ENCODE measurements at regions not wholly inside any gene's neighbourhood (a gene's known extent, or its start where the extent isn't known, plus 50 kb on each side); places are given as distances from the start of the nearest gene placed in this dataset.

GRCh38 chr14:22384167-22384549 is 204.9 kb downstream of the DAD1 start:
- Histone ChIP-seq H3K36me3 (ENCODE audit: control insufficient read depth in 3 of 3, insufficient read depth in 3 of 3, low read length in 3 of 3) (no peaks in the 10 kb centered on the region), H3K27me3 (ENCODE audit: control insufficient read depth in 3 of 3, insufficient read depth in 3 of 3, low read length in 3 of 3) (peaks cover 0 to 13% (median 5%) of the 10 kb centered on the region in 3 donors), H3K9me3 (ENCODE audit: control insufficient read depth in 3 of 3, low read length in 3 of 3) (no peaks in the 10 kb centered on the region), H3K27ac (ENCODE audit: low read depth, low read length) (no peak overlapping the region), H3K4me1 (ENCODE audit: control insufficient read depth in 3 of 3, insufficient read depth in 3 of 3, low read length in 3 of 3) (peaks cover 0 to 10% (median 5%) of the 10 kb centered on the region in 3 donors), H3K4me3 (ENCODE audit: low read length in 3 of 3) (no peak overlapping the region), H3K9ac (ENCODE audit: low read depth in 1 of 3, low read length in 3 of 3) (no peak overlapping the region)

GRCh38 chr14:22383515-22384166 is 205.4 kb downstream of the DAD1 start:
- no peak overlapping the region for H3K4me3 ChIP-seq (ENCODE audit: low read length in 3 of 3)
- no peak overlapping the region for H3K27ac ChIP-seq (ENCODE audit: low read depth, low read length)
- H3K9ac ChIP-seq (ENCODE audit: low read depth in 1 of 3, low read length in 3 of 3), result no peak overlapping the region
- H3K4me1 ChIP-seq (ENCODE audit: control insufficient read depth in 3 of 3, insufficient read depth in 3 of 3, low read length in 3 of 3), result peaks cover 0 to 10% (median 5%) of the 10 kb centered on the region in 3 donors
- H3K27me3 ChIP-seq (ENCODE audit: control insufficient read depth in 3 of 3, insufficient read depth in 3 of 3, low read length in 3 of 3), result peaks cover 0 to 13% (median 5%) of the 10 kb centered on the region in 3 donors
- no peaks in the 10 kb centered on the region for H3K9me3 ChIP-seq (ENCODE audit: control insufficient read depth in 3 of 3, low read length in 3 of 3)
- no peaks in the 10 kb centered on the region for H3K36me3 ChIP-seq (ENCODE audit: control insufficient read depth in 3 of 3, insufficient read depth in 3 of 3, low read length in 3 of 3)

- Histone ChIP-seq H3K27me3 (ENCODE audit: control insufficient read depth in 3 of 3, insufficient read depth in 3 of 3, low read length in 3 of 3) (peaks cover 0 to 12% (median 5%) of the 10 kb centered on the region in 3 donors), H3K9ac (ENCODE audit: low read depth in 1 of 3, low read length in 3 of 3) (no peak overlapping the region), H3K36me3 (ENCODE audit: control insufficient read depth in 3 of 3, insufficient read depth in 3 of 3, low read length in 3 of 3) (no peaks in the 10 kb centered on the region), H3K4me1 (ENCODE audit: control insufficient read depth in 3 of 3, insufficient read depth in 3 of 3, low read length in 3 of 3) (peaks cover 0 to 10% (median 5%) of the 10 kb centered on the region in 3 donors), H3K9me3 (ENCODE audit: control insufficient read depth in 3 of 3, low read length in 3 of 3) (no peaks in the 10 kb centered on the region), H3K27ac (ENCODE audit: low read depth, low read length) (no peak overlapping the region), H3K4me3 (ENCODE audit: low read length in 3 of 3) (no peak overlapping the region)
Observed at GRCh38 chr14:22382955-22383354, 206.1 kb downstream of the DAD1 start.

GRCh38 chr14:22382395-22382794 is 206.6 kb downstream of the DAD1 start:
- H3K36me3 ChIP-seq (ENCODE audit: control insufficient read depth in 3 of 3, insufficient read depth in 3 of 3, low read length in 3 of 3), result no peaks in the 10 kb centered on the region
- no peak overlapping the region for H3K4me3 ChIP-seq (ENCODE audit: low read length in 3 of 3)
- H3K27me3 ChIP-seq (ENCODE audit: control insufficient read depth in 3 of 3, insufficient read depth in 3 of 3, low read length in 3 of 3), result peaks cover 0 to 10% (median 5%) of the 10 kb centered on the region in 3 donors
- H3K9me3 ChIP-seq (ENCODE audit: control insufficient read depth in 3 of 3, low read length in 3 of 3), result no peaks in the 10 kb centered on the region
- peaks cover 0 to 5% (median 0%) of the 10 kb centered on the region in 3 donors for H3K4me1 ChIP-seq (ENCODE audit: control insufficient read depth in 3 of 3, insufficient read depth in 3 of 3, low read length in 3 of 3)
- H3K27ac ChIP-seq (ENCODE audit: low read depth, low read length), result no peak overlapping the region
- H3K9ac ChIP-seq (ENCODE audit: low read depth in 1 of 3, low read length in 3 of 3), result no peak overlapping the region

GRCh38 chr14:22381766-22382165 is 207.3 kb downstream of the DAD1 start:
- H3K27ac ChIP-seq (ENCODE audit: low read depth, low read length), result no peak overlapping the region
- peaks cover 0 to 6% (median 4%) of the 10 kb centered on the region in 3 donors for H3K27me3 ChIP-seq (ENCODE audit: control insufficient read depth in 3 of 3, insufficient read depth in 3 of 3, low read length in 3 of 3)
- H3K4me3 ChIP-seq (ENCODE audit: low read length in 3 of 3), result no peak overlapping the region
- no peaks in the 10 kb centered on the region for H3K36me3 ChIP-seq (ENCODE audit: control insufficient read depth in 3 of 3, insufficient read depth in 3 of 3, low read length in 3 of 3)
- peak overlapping the region in 1 of 3 donors; percentile 23 for H3K9ac ChIP-seq (ENCODE audit: low read depth in 1 of 3, low read length in 3 of 3)
- no peaks in the 10 kb centered on the region for H3K9me3 ChIP-seq (ENCODE audit: control insufficient read depth in 3 of 3, low read length in 3 of 3)
- H3K4me1 ChIP-seq (ENCODE audit: control insufficient read depth in 3 of 3, insufficient read depth in 3 of 3, low read length in 3 of 3), result peaks cover 0 to 5% (median 0%) of the 10 kb centered on the region in 3 donors

DNA sequence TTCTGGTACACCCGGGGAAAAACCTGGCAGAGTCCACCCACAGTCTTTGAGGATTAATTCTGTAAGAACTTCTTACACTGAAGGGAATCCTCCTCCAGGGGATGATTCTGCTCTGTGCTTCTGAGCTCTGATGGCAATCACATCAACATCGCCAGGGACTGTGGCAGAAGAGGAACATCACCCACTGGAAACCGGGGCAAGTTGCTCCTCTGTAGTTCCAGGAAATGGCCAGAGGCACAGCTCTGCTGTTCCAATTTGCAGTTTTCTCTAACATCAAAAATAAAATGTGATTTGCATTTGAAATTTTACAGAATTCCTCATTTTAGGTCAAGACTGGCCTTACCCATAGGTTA is 207.6 kb downstream of the DAD1 start:
- no peak overlapping the region for H3K4me3 ChIP-seq (ENCODE audit: low read length in 3 of 3)
- H3K27me3 ChIP-seq (ENCODE audit: control insufficient read depth in 3 of 3, insufficient read depth in 3 of 3, low read length in 3 of 3), result peaks cover 0 to 5% (median 0%) of the 10 kb centered on the region in 3 donors
- H3K27ac ChIP-seq (ENCODE audit: low read depth, low read length), result no peak overlapping the region
- H3K9me3 ChIP-seq (ENCODE audit: control insufficient read depth in 3 of 3, low read length in 3 of 3), result no peaks in the 10 kb centered on the region
- H3K4me1 ChIP-seq (ENCODE audit: control insufficient read depth in 3 of 3, insufficient read depth in 3 of 3, low read length in 3 of 3), result peaks cover 0 to 5% (median 0%) of the 10 kb centered on the region in 3 donors
- no peaks in the 10 kb centered on the region for H3K36me3 ChIP-seq (ENCODE audit: control insufficient read depth in 3 of 3, insufficient read depth in 3 of 3, low read length in 3 of 3)
- peak overlapping the region in 1 of 3 donors; percentile 23 for H3K9ac ChIP-seq (ENCODE audit: low read depth in 1 of 3, low read length in 3 of 3)

GRCh38 chr14:22380571-22381407 is 208.2 kb downstream of the DAD1 start:
- no peak overlapping the region for H3K27ac ChIP-seq (ENCODE audit: low read depth, low read length)
- peaks cover 0 to 5% (median 0%) of the 10 kb centered on the region in 3 donors for H3K27me3 ChIP-seq (ENCODE audit: control insufficient read depth in 3 of 3, insufficient read depth in 3 of 3, low read length in 3 of 3)
- H3K4me3 ChIP-seq (ENCODE audit: low read length in 3 of 3), result no peak overlapping the region
- no peaks in the 10 kb centered on the region for H3K36me3 ChIP-seq (ENCODE audit: control insufficient read depth in 3 of 3, insufficient read depth in 3 of 3, low read length in 3 of 3)
- peaks cover 0 to 5% (median 0%) of the 10 kb centered on the region in 3 donors for H3K4me1 ChIP-seq (ENCODE audit: control insufficient read depth in 3 of 3, insufficient read depth in 3 of 3, low read length in 3 of 3)
- H3K9ac ChIP-seq (ENCODE audit: low read depth in 1 of 3, low read length in 3 of 3), result peak overlapping the region in 1 of 3 donors; percentile 2
- H3K9me3 ChIP-seq (ENCODE audit: control insufficient read depth in 3 of 3, low read length in 3 of 3), result no peaks in the 10 kb centered on the region

DNA sequence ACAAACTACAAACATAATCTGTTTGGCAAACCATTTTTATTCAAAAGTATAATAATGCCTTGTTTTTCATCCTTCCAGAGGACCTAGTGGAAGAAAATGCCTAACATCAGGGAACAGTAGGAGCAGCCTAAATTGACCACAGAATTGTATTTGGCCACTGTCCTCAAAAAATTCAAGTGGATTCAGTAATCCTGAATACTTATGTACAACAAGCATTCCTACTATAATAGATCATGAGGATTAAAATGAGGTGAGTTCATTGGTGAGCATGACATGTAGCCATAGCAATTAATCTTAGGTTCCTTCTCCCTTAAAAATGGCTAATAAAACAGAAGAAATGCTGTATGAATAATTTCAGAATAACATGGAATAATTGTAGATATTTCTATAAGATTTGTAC is 209.3 kb downstream of the DAD1 start:
- Histone ChIP-seq H3K27ac (ENCODE audit: low read depth, low read length) (no peak overlapping the region), H3K9me3 (ENCODE audit: control insufficient read depth in 3 of 3, low read length in 3 of 3) (no peaks in the 10 kb centered on the region), H3K4me3 (ENCODE audit: low read length in 3 of 3) (no peak overlapping the region), H3K4me1 (ENCODE audit: control insufficient read depth in 3 of 3, insufficient read depth in 3 of 3, low read length in 3 of 3) (peaks cover 0 to 5% (median 0%) of the 10 kb centered on the region in 3 donors), H3K27me3 (ENCODE audit: control insufficient read depth in 3 of 3, insufficient read depth in 3 of 3, low read length in 3 of 3) (peaks cover 0 to 3% (median 0%) of the 10 kb centered on the region in 3 donors), H3K9ac (ENCODE audit: low read depth in 1 of 3, low read length in 3 of 3) (no peak overlapping the region), H3K36me3 (ENCODE audit: control insufficient read depth in 3 of 3, insufficient read depth in 3 of 3, low read length in 3 of 3) (no peaks in the 10 kb centered on the region)

DNA sequence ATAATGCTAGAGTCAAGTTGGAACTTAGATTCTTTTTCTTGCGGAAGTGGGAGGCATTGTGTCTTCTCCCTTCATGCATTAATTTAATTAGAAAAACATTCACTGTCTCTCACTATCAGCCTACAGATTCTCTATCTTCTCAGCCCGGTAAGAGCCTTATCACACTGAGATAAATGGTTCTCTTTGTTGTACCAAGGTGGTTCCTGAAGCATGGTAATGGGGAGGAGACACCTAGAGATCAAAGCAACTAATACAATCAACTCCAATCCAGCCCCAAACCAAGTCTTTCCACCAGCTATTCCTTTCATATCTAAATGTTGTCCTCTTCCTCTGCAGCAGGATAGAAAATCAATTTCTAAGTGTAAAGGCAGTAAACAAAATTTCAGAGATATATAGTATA is 210.8 kb downstream of the DAD1 start:
- H3K4me1 ChIP-seq (ENCODE audit: control insufficient read depth in 3 of 3, insufficient read depth in 3 of 3, low read length in 3 of 3), result peaks cover 0 to 5% (median 0%) of the 10 kb centered on the region in 3 donors
- no peaks in the 10 kb centered on the region for H3K36me3 ChIP-seq (ENCODE audit: control insufficient read depth in 3 of 3, insufficient read depth in 3 of 3, low read length in 3 of 3)
- H3K4me3 ChIP-seq (ENCODE audit: low read length in 3 of 3), result no peak overlapping the region
- no peaks in the 10 kb centered on the region for H3K9me3 ChIP-seq (ENCODE audit: control insufficient read depth in 3 of 3, low read length in 3 of 3)
- peaks cover 0 to 3% (median 0%) of the 10 kb centered on the region in 3 donors for H3K27me3 ChIP-seq (ENCODE audit: control insufficient read depth in 3 of 3, insufficient read depth in 3 of 3, low read length in 3 of 3)
- H3K27ac ChIP-seq (ENCODE audit: low read depth, low read length), result no peak overlapping the region
- H3K9ac ChIP-seq (ENCODE audit: low read depth in 1 of 3, low read length in 3 of 3), result no peak overlapping the region

DNA sequence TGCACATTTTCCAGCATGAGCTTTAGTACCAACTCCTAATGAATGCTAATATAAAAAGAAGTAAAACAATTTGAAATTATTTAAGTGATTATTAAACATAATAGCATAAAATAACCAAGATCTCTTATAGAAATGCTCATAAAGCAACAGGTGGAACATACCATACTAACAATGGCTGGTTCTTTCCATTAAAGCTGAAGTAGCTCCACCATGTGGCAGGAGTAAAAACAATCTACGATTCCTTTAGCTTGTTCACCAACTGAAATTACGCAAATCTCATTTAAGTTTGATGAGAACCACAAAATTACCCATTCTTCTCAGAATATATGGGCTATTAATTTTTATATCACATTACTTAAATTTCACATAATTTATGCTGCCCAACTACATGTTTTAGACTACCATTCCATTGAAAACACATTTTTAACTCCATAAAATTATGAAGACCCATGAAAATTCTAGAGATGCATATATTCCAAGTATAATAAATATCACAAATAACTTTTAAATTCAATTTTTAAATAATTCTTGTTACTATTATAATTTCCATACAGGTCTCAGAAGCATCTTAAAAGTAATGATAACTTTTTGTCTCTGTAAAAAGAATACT is 213.6 kb downstream of the DAD1 start:
- H3K9ac ChIP-seq (ENCODE audit: low read depth in 1 of 3, low read length in 3 of 3), result no peak overlapping the region
- no peaks in the 10 kb centered on the region for H3K4me1 ChIP-seq (ENCODE audit: control insufficient read depth in 3 of 3, insufficient read depth in 3 of 3, low read length in 3 of 3)
- H3K9me3 ChIP-seq (ENCODE audit: control insufficient read depth in 3 of 3, low read length in 3 of 3), result no peaks in the 10 kb centered on the region
- H3K27me3 ChIP-seq (ENCODE audit: control insufficient read depth in 3 of 3, insufficient read depth in 3 of 3, low read length in 3 of 3), result peaks cover 0 to 3% (median 0%) of the 10 kb centered on the region in 3 donors
- H3K36me3 ChIP-seq (ENCODE audit: control insufficient read depth in 3 of 3, insufficient read depth in 3 of 3, low read length in 3 of 3), result no peaks in the 10 kb centered on the region
- no peak overlapping the region for H3K4me3 ChIP-seq (ENCODE audit: low read length in 3 of 3)
- H3K27ac ChIP-seq (ENCODE audit: low read depth, low read length), result no peak overlapping the region

Data from skeletal muscle tissue (tissue), 3 donors.